ENCODE measurements at regions not wholly inside any gene's neighbourhood (a gene's known extent, or its start where the extent isn't known, plus 50 kb on each side); places are given as distances from the start of the nearest gene placed in this dataset.

DNA sequence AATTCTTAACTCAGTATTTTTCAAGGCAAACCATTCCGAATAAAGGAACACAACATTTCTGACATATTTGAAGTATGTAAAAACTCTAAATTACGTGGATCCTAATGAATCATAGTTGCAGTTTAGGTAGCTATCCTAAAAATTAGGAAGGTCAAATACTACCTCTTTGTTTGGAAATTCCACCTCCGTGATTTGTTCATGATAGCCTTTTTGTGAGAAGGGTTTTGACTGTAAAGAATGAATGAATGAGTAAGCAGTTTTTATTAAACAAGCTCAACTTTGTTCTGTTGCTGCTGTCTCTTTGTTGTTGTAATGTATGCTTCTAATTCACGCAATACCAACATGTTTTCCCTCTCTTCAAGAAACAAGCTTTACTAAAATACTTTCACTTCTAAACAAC, 840.4 kb downstream of the USP25 start:
- TF ChIP-seq, protein P1, sequence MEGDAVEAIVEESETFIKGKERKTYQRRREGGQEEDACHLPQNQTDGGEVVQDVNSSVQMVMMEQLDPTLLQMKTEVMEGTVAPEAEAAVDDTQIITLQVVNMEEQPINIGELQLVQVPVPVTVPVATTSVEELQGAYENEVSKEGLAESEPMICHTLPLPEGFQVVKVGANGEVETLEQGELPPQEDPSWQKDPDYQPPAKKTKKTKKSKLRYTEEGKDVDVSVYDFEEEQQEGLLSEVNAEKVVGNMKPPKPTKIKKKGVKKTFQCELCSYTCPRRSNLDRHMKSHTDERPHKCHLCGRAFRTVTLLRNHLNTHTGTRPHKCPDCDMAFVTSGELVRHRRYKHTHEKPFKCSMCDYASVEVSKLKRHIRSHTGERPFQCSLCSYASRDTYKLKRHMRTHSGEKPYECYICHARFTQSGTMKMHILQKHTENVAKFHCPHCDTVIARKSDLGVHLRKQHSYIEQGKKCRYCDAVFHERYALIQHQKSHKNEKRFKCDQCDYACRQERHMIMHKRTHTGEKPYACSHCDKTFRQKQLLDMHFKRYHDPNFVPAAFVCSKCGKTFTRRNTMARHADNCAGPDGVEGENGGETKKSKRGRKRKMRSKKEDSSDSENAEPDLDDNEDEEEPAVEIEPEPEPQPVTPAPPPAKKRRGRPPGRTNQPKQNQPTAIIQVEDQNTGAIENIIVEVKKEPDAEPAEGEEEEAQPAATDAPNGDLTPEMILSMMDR (IDR thresholded peaks at IDR 0.05; ENCODE audit: low read depth, low read length) = no peak
- no peak for TF ChIP-seq EZH2phosphoT487 (IDR thresholded peaks at IDR 0.05; ENCODE audit: low read depth)
